NCI-H1930 (cell line): ENCODE measurements at regions not wholly inside any gene's neighbourhood (a gene's known extent, or its start where the extent isn't known, plus 50 kb on each side); places are given as distances from the start of the nearest gene placed in this dataset.
"Not testable (repeated sequence)": the region's sequence is repeated elsewhere in the genome, so short reads cannot be mapped to it uniquely, and the experiment has no call there.

ENCODE experiments used
- DNase-seq, 2 experiments: peaks; one replicate each; lab custom pipeline; 2025; lab: John Stamatoyannopoulos, UW

DNA sequence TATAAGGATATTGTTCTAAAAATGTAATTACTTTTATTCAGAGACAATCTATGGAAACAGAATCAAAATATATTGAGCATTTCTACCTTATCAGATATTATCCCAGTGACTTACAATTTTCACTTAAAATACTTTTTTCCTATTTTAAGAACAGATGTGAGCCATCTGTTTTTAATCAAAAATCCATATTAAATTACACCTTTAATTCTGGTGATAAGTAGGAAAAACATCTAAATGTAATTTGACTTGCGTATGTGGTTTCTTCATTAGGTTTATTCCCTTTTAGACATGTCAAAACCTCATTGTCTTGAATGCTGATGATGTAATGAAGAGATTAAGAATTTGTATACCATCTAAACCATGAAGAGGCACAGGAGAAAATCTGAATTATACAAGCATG, 1118.8 kb upstream of the TMPRSS15 start:
- no peak for DNase-seq

DNA sequence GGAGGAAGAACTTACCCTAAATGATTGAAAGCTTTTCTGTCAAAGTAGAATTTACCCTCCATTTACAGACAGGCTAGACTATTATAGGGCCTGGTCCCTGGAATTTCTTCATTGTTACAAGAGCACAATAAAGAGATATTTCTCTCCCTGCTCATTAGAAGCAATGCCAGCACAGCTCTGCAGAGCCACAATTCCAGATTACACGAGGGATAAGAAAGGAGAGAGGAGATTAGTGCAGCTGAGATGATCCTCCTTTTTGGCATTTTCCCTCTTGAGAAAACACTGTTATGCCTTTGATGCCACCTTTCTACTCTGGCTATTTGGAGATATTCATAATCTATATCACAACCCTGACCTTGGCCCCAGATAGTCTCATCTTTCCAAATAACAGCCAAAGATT, 1119.5 kb upstream of the TMPRSS15 start:
- no peak for DNase-seq

DNA sequence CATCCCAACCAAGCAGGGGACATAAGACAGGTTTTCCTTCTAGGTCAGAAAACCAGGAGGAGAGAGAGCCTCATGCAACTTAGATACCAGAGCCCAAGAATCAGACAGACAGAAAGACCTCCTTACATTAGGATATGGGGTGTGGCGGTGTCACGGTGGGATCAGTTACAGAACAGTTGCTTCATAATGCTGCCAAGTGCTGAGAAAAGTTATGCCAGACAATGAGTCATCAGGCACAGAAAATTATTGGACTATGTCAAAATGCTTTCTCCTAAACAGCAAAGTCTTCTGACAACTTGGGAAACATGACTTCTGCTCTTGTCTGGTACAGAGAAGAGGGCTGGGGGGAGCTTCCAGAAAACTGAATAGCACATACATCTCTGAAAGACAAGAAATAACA, 1120.2 kb upstream of the TMPRSS15 start:
- no peak for DNase-seq

- no peak for DNase-seq
Observed at GRCh38 chr21:19529031-19529430, 1125.4 kb upstream of the TMPRSS15 start.

GRCh38 chr21:19535356-19535755, 1131.8 kb upstream of the TMPRSS15 start:
- DNase-seq = no peak

DNA sequence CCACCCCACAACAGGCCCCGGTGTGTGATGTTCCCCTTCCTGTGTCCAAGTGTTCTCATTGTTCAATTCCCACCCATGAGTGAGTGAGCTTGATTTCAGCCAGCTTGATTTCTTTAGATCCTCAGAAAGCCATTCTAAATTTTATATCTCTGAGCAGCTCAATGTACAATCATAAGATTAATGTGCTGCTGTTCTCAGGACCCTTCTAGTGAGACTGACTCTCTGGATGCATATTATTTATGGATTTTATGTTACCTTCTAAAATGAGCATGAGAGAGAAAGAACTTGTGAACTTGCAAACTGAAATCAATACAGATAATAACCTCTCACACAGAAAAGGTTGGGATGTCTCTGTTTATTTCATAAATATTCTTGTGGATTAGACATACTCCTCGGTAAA, 1133.5 kb upstream of the TMPRSS15 start:
- no peak for DNase-seq

DNA sequence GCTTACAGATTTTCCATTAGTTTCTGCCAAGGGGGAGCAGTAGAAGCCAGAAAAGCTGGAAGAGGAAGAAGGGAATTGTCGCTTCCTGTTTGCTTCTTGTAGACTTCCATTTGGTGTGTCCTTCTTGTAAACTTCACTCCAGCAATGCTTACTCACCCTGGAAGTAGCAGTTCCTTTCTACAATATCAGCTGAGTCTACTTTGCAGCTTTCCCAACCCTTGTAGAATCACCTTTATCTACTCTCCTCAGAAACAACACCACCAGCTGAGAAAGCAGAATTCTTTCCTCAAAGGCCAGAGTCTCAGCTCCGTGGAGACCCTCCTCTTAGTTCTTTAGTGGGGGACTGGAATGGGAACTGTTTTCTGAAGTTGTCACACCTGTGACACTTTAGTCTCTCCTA, 1136.7 kb upstream of the TMPRSS15 start:
- DNase-seq = no peak

DNA sequence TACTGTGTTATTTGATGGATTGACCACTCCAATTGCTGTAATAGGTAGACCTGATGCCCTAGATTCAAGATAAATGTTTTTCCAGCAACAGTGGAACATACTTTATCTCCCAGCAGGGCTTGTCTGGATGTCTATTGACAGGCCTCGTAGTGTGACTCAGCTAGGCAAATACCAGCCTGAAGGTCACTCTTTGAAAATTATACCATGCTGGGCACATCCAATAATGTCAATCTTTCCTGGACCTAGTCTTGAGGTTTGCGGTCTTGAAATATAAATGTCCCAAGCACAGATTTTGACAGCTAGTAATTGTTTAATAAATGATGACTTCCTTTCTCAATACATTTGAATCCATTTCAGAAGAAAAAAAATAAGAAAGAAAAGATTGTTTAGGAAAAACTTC, 1138.0 kb upstream of the TMPRSS15 start:
- no peak for DNase-seq

DNA sequence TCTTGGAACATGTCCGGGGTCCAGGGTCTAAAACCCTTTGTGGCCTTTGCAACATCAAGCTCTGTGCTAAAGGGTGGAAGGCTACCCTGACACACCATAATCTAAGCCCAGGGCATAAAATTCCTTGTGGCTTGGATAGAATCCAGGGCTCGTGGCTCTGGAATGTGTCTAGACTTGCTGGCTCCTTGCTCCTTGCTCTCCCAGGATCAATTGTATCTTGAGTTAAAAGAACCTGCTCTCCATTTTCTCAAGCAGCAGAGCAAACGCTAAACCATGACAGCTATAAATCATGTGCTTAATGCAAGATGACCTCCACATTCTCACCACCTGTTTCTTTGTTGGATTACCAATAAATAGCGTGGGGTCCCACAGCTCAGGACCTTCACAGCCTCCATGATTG, 1140.9 kb upstream of the TMPRSS15 start:
- DNase-seq = not testable (repeated sequence)

GRCh38 chr21:19547951-19548840, 1144.6 kb upstream of the TMPRSS15 start:
- DNase-seq = no peak

- no peak for DNase-seq
Observed at GRCh38 chr21:19553919-19554615, 1150.5 kb upstream of the TMPRSS15 start.

- DNase-seq = no peak
Observed at GRCh38 chr21:19557046-19557445, 1153.5 kb upstream of the TMPRSS15 start.

DNA sequence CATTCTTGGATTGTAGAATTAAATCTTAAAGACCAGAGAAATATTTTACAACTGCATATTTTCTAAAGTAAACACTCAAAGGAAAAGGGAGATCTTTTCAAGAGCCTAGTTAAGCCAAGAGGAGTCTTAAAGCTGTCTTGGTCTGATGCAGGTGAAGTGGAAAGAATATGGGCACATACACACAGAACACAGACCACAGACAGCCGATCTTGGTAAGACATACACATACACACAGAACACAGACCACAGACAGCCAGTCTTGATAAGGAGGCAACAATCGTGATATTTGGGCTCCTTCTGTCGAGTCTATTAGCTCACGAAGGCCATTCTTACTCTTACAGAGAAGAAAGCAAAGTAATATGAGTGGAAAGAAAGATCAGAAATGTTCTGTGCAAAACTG, 1153.9 kb upstream of the TMPRSS15 start:
- DNase-seq = no peak

- no peak for DNase-seq
Observed at GRCh38 chr21:19565587-19565986, 1162.0 kb upstream of the TMPRSS15 start.

DNA sequence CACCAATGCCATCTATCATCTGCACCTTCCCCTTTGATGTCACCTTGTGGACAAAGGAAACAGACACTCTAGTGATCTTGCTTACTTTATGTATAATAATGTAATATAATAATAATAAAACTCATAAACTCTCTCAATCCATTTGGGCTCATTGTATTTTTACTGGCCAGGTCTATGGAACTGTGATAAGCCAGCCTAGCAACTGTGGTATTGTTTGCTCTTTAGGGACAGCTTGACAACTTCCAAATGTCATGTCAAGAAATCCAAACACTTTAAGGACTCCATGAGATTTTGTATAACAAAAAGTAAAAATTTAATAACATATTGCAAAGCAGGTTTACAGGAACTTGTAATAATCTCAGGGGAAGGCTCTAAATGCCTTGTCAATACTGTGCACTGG, 1163.4 kb upstream of the TMPRSS15 start:
- no peak for DNase-seq

- no peak for DNase-seq
Observed at GRCh38 chr21:19577381-19577780, 1173.8 kb upstream of the TMPRSS15 start.

GRCh38 chr21:19590044-19590443, 1186.5 kb upstream of the TMPRSS15 start:
- no peak for DNase-seq

DNA sequence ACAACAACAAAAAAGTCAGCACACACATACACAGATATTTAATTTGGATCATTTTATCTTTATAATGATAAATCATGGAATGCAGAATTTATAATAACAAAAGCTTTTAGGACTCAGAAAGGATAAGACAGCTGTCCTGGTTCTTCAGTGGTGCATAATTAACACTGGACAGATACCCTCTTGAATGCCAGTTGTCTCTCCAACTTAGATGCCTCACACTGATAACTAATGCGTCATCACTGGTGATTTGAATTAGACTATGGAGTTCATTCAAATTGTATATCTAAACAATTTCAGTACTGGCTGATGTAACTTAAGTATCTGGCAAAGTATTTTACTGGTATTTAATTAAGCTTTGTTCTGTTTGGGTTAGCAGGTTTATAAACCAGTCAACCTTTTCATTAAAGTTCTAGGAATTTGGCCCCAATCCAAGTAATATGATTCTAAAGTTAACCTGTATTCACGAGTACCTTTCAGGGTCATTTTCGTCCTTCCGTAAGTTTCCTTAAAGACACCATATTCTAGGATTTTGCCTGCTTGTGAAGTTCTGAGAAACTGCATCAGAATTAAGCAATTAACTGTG, 1199.5 kb upstream of the TMPRSS15 start:
- no peak for DNase-seq

DNA sequence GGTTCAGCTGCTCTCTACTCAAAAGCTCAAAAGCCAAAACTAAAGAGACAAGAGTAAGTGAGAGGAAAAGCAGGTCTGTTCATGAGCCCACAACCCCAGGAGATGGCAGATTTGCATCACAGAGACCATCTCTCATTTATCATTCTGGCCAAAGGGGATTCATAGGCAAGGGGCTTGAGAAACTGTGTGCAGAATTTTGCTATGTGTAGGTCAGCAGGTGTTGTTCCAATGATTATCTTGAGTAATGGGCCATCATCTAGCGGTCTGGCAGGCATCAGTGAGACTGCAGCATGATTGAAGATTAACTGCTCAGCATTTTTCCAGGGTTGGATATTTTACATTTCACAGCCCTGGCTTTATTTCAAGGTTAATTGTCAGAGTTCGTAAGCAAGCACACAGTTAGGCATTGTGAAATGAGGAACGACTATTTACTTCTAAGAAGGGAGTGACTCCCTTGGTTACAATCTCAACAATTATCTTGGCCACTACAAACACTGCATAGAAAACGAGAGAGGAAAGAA, 1204.6 kb upstream of the TMPRSS15 start:
- peak; percentile 7 to 40 for DNase-seq

- DNase-seq = no peak
Observed at GRCh38 chr21:19609611-19610010, 1206.0 kb upstream of the TMPRSS15 start.

- DNase-seq = no peak
Observed at GRCh38 chr21:19621837-19622496, 1218.4 kb upstream of the TMPRSS15 start.

DNA sequence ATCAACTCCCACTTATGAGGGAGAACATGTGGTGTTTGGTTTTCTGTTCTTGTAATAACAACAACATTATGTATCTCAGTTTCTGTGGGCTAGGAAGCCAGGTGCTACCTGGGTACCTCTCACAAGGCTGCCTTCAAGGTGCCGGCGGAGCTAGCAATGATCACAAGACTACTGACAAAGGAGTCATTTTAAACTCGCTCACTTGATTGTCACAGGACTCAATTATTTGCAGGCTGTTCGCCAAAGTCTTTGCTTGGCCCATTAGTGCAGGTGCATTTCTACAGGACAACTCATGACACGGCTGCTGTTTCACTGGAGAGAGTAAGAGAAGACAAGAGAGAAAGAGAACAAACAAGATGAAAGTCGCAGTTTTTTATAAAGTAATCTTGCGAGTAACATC, 1237.4 kb upstream of the TMPRSS15 start:
- no peak for DNase-seq
